K562 (cell line): ENCODE measurements at regions not wholly inside any gene's neighbourhood (a gene's known extent, or its start where the extent isn't known, plus 50 kb on each side); places are given as distances from the start of the nearest gene placed in this dataset.

Source experiments
- ATAC-seq: fragments of 200-7000 bp; cut with Tn5 transposase; 3 replicates; pipeline ENCODE4 v1.9.1; 2020; ENCODE audit warnings: moderate library complexity
- BruUV-seq: library from RNA; stranded (reverse); fragments of 400-500 nt; replicated peaks from 2 replicates; lab custom pipeline; 2021; lab: Mats Ljungman, UMichigan
- CTCF ChIA-PET: fragments of 300-600 bp; formaldehyde crosslinking; extraction: SDS; loops from one replicate; lab custom pipeline; 2021; ENCODE audit warnings: low intra/inter-chr PET ratio; lab: Yijun Ruan, JAX
- POLR2A ChIA-PET: fragments of 300-600, 350-650 bp; sonication (Branson Sonifier 250); formaldehyde crosslinking; extraction: SDS; loops from one replicate; lab custom pipeline; 2021; ENCODE audit warnings: antibody characterized with exemption, inconsistent platforms; lab: Yijun Ruan, JAX
- DNase-seq, 4 experiments: peaks; one replicate each; pipeline versions ENCODE4 v3.0.0 to v3.0.0-alpha.2; 2011 to 2018; ENCODE audit warnings: low spot score in 3 of 4, mixed read lengths in 3 of 4; ENCODE audit errors: extremely low read depth in 1 of 4
- FAIRE-seq: peaks from 2 replicates; lab custom pipeline; 2011; peaks lifted over from hg19 to GRCh38; lab: Jason Lieb, UNC
- H2AFZ ChIP-seq: 2 replicates; pipeline ENCODE4 v1.6.0; 2011; ENCODE audit warnings: low read depth, low read length, control low read depth, inconsistent platforms
- H3K27ac ChIP-seq: fragments of 200-600 bp; 3 replicates; pipeline ENCODE4 v1.8.0; 2011; ENCODE audit warnings: low read depth, mild to moderate bottlenecking, control low read depth, inconsistent platforms, low read length, moderate library complexity, mixed read lengths; ENCODE audit errors: extremely low read depth
- H3K27me3 ChIP-seq, 2 experiments: fragments of 300-600 bp in 1 of 2; 2 replicates in 1 of 2; 3 replicates in 1 of 2; pipeline versions ENCODE4 v1.6.0 to v1.8.0; 2011; ENCODE audit warnings: inconsistent platforms in 2 of 2, low read length in 2 of 2, mild to moderate bottlenecking in 1 of 2, mixed read lengths in 1 of 2, moderate library complexity in 1 of 2; ENCODE audit not compliant: control insufficient read depth in 2 of 2, insufficient read depth in 2 of 2
- H3K36me3 ChIP-seq: fragments of 300-600 bp; 3 replicates; pipeline ENCODE4 v1.8.0; 2011; ENCODE audit warnings: mild to moderate bottlenecking, low read length, inconsistent platforms; ENCODE audit not compliant: control insufficient read depth, insufficient read depth
- H3K4me1 ChIP-seq, 2 experiments: fragments of 200-600 bp in 1 of 2; replicated peaks in 1 of 2; 2 replicates in 1 of 2; 3 replicates in 1 of 2; pipeline versions ENCODE4 v1.5.1 to v1.8.0; 2011; ENCODE audit warnings: inconsistent platforms in 2 of 2, low read length in 2 of 2, mild to moderate bottlenecking in 1 of 2, mixed read lengths in 1 of 2, moderate library complexity in 1 of 2; ENCODE audit not compliant: control insufficient read depth in 2 of 2, insufficient read depth in 2 of 2
- H3K4me2 ChIP-seq: 2 replicates; pipeline ENCODE4 v1.6.1; 2011; ENCODE audit warnings: low read length, control low read depth, inconsistent platforms, mixed read lengths; ENCODE audit not compliant: insufficient read depth
- H3K4me3 ChIP-seq: fragments of 200-600 bp; sonication (generic), shearing (Covaris generic); 2 replicates; pipeline ENCODE4 v1.5.1; 2016; ENCODE audit warnings: control low read depth, inconsistent platforms
- H3K79me2 ChIP-seq: fragments of 200-600 bp; 3 replicates; pipeline ENCODE4 v1.8.0; 2011; ENCODE audit warnings: low read length, inconsistent platforms; ENCODE audit not compliant: control insufficient read depth, insufficient read depth
- H3K9ac ChIP-seq, 2 experiments: 2 replicates each; pipeline versions ENCODE4 v1.6.0 to v1.6.1; 2011; ENCODE audit warnings: low read depth in 2 of 2, low read length in 2 of 2, control low read depth in 1 of 2, inconsistent platforms in 1 of 2, mild to moderate bottlenecking in 1 of 2, mixed read lengths in 1 of 2; ENCODE audit not compliant: insufficient read depth in 1 of 2
- H3K9me1 ChIP-seq: one replicate; pipeline ENCODE4 v1.6.0; 2011; ENCODE audit warnings: inconsistent platforms, mild to moderate bottlenecking, low read length, moderate library complexity; ENCODE audit not compliant: control insufficient read depth, insufficient read depth
- H3K9me3 ChIP-seq: replicated peaks from 2 replicates; pipeline ENCODE4 v1.5.1; 2011; ENCODE audit warnings: low read depth, low read length, inconsistent platforms; ENCODE audit not compliant: control insufficient read depth, insufficient read depth
- H4K20me1 ChIP-seq: replicated peaks from 2 replicates; pipeline ENCODE4 v1.6.1; 2011; ENCODE audit warnings: low read length, inconsistent platforms, mixed read lengths; ENCODE audit not compliant: control insufficient read depth, insufficient read depth
- POLR2B ChIP-seq: fragments of 450-650 bp; IDR thresholded peaks from 2 replicates; pipeline ENCODE4 v1.6.1; 2018; ENCODE audit warnings: low read depth; ENCODE audit not compliant: partially characterized antibody
- RFX5 ChIP-seq: IDR thresholded peaks from 2 replicates; pipeline ENCODE4 v1.6.1; 2011; ENCODE audit warnings: low read depth, mild to moderate bottlenecking, improper control_type of control experiment, low read length
- RREB1 ChIP-seq: fragments of 250-450 bp; sonication (Bioruptor Pico); IDR thresholded peaks from 2 replicates; pipeline ENCODE4 v1.4.0; 2020
- WGBS: fragments of 100-300 bp; shearing (Covaris generic); methylation state at CpG from one replicate; pipeline ENCODE4 v1.1.6; 2016; ENCODE audit warnings: low coverage, mixed read lengths; ENCODE audit not compliant: insufficient coverage; ENCODE audit errors: missing lambda C conversion rate; 5-methylcytosine and 5-hydroxymethylcytosine counted together
- in situ Hi-C: fragments of 300-500 bp; cut with MboI; formaldehyde crosslinking; loops from 4 replicates; pipeline ENCODE4 v1.15.0; 2018; ENCODE audit warnings: inconsistent platforms, mixed read lengths
- intact Hi-C: fragments of 100-400 bp; cut with micrococcal nuclease; formaldehyde crosslinking; loops from 2 replicates; pipeline ENCODE4 v1.14.2; 2022

GRCh38 chr14:106201376-106201775 lies 675.0 kb downstream of the TMEM121 start:
- Histone ChIP-seq H3K9me1 (no peaks in the 10 kb centered on the region), H3K9me3 (no peaks in the 10 kb centered on the region), H3K4me1 (peaks cover 7 to 9% of the 10 kb centered on the region in 2 experiments; a peak in 3 of 5 replicates), H3K36me3 (no peaks in the 10 kb centered on the region), H4K20me1 (no peaks in the 10 kb centered on the region), H3K4me3 (no peak overlapping the region), H3K4me2 (no peak overlapping the region), H3K27ac (no peak overlapping the region), H3K27me3 (no peaks in the 10 kb centered on the region), H2AFZ (no peak overlapping the region), H3K79me2 (no peaks in the 10 kb centered on the region), H3K9ac (no peak overlapping the region)
- DNase-seq (no peak), FAIRE-seq (no peak), ATAC-seq (no peak)
- TF ChIP-seq POLR2B (no peak), RREB1 (no peak), RFX5 (no peak)
- in situ Hi-C loops, result no loop called here
- CTCF ChIA-PET, result no interaction called here
- POLR2A ChIA-PET, result no interaction called here
- intact Hi-C loops, result no loop called here
- BruUV-seq, result no TSS peak
- 44% methylated on average over 2 of the region's 2 CpGs for WGBS
